Central memory CD4-positive, alpha-beta T cell (primary cell): ENCODE measurements at regions not wholly inside any gene's neighbourhood (a gene's known extent, or its start where the extent isn't known, plus 50 kb on each side); places are given as distances from the start of the nearest gene placed in this dataset.

ENCODE experiments used
- DNase-seq: peaks from one replicate; pipeline ENCODE4 v3.0.0; 2022

- DNase-seq: no peak
Observed at GRCh38 chr13:108360139-108360538, 90.6 kb downstream of the TNFSF13B start.

GRCh38 chr13:108361769-108362168 lies 92.3 kb downstream of the TNFSF13B start:
- no peak for DNase-seq

- no peak for DNase-seq
Observed at GRCh38 chr13:108363666-108364065, 94.1 kb downstream of the TNFSF13B start.

GRCh38 chr13:108365255-108365654 lies 95.7 kb downstream of the TNFSF13B start:
- DNase-seq: no peak

GRCh38 chr13:108368250-108368905 lies 98.9 kb downstream of the TNFSF13B start:
- DNase-seq: no peak

GRCh38 chr13:108369412-108369811 lies 99.9 kb downstream of the TNFSF13B start:
- no peak for DNase-seq

GRCh38 chr13:108375034-108375433 lies 105.5 kb downstream of the TNFSF13B start:
- DNase-seq: no peak

GRCh38 chr13:108375772-108376171 lies 106.3 kb downstream of the TNFSF13B start:
- DNase-seq: no peak

- DNase-seq: no peak
Observed at GRCh38 chr13:108376308-108376707, 106.8 kb downstream of the TNFSF13B start.

GRCh38 chr13:108377646-108378206 lies 108.2 kb downstream of the TNFSF13B start:
- no peak for DNase-seq

GRCh38 chr13:108383667-108384066 lies 114.1 kb downstream of the TNFSF13B start:
- DNase-seq: no peak

GRCh38 chr13:108387156-108387555 lies 117.6 kb downstream of the TNFSF13B start:
- DNase-seq: no peak

GRCh38 chr13:108402850-108403249 lies 133.3 kb downstream of the TNFSF13B start:
- DNase-seq: no peak

- DNase-seq: no peak
Observed at GRCh38 chr13:108407495-108407894, 138.0 kb downstream of the TNFSF13B start.

- no peak for DNase-seq
Observed at GRCh38 chr13:108408672-108409071, 139.2 kb downstream of the TNFSF13B start.

GRCh38 chr13:108409730-108410129 lies 140.2 kb downstream of the TNFSF13B start:
- peak; percentile 24 for DNase-seq

- DNase-seq: no peak
Observed at GRCh38 chr13:108419768-108420167, 150.2 kb downstream of the TNFSF13B start.

GRCh38 chr13:108425056-108425455 lies 155.5 kb downstream of the TNFSF13B start:
- no peak for DNase-seq

- no peak for DNase-seq
Observed at GRCh38 chr13:108426893-108427292, 157.4 kb downstream of the TNFSF13B start.

- DNase-seq: no peak
Observed at GRCh38 chr13:108427355-108427754, 157.8 kb downstream of the TNFSF13B start.

GRCh38 chr13:108428691-108429090 lies 159.2 kb downstream of the TNFSF13B start:
- DNase-seq: no peak

- no peak for DNase-seq
Observed at GRCh38 chr13:108433976-108434755, 164.6 kb downstream of the TNFSF13B start.

GRCh38 chr13:108435393-108436149 lies 166.1 kb downstream of the TNFSF13B start:
- no peak for DNase-seq
